CD4-positive, alpha-beta T cell (primary cell): ENCODE measurements at regions not wholly inside any gene's neighbourhood (a gene's known extent, or its start where the extent isn't known, plus 50 kb on each side); places are given as distances from the start of the nearest gene placed in this dataset.

Experiments
- ATAC-seq: fragments of 200-7000 bp; cut with Tn5 transposase; one replicate; pipeline ENCODE4 v1.10.0; 2022; ENCODE audit warnings: mild to moderate bottlenecking; ENCODE audit not compliant: poor library complexity
- CTCF ChIA-PET: fragments of 350-600 bp; sonication (Branson Sonifier 250); formaldehyde crosslinking; loops from one replicate; lab custom pipeline; 2021; ENCODE audit warnings: antibody characterized with exemption, inconsistent platforms; lab: Charles Lee
- POLR2A ChIA-PET: fragments of 350-600 bp; sonication (Branson Sonifier 250); formaldehyde crosslinking; loops from one replicate; lab custom pipeline; 2021; ENCODE audit warnings: antibody characterized with exemption, inconsistent platforms; lab: Charles Lee
- DNase-seq, 14 experiments: peaks; one replicate each; pipeline ENCODE4 v3.0.0-alpha.2; 2013 to 2020; ENCODE audit warnings: mixed read lengths in 2 of 14
- H3K27ac ChIP-seq, 2 donors: one replicate each; pipeline versions ENCODE4 v1.5.1 to v1.7.0; 2013; ENCODE audit warnings: low read length in 2 of 2, low read depth in 1 of 2, mild to moderate bottlenecking in 1 of 2
- H3K27me3 ChIP-seq, 2 experiments: 1 replicate in 1 of 2; 2 replicates in 1 of 2; pipeline versions ENCODE4 v1.6.1 to v1.7.0; 2013; ENCODE audit warnings: low read length in 2 of 2, control low read depth in 1 of 2, mild to moderate bottlenecking in 1 of 2, moderate library complexity in 1 of 2; ENCODE audit not compliant: insufficient read depth in 2 of 2, control insufficient read depth in 1 of 2
- H3K36me3 ChIP-seq: one replicate; pipeline ENCODE4 v1.6.1; 2013; ENCODE audit warnings: low read length, control low read depth; ENCODE audit not compliant: insufficient read depth
- H3K4me1 ChIP-seq: one replicate; pipeline ENCODE4 v1.6.1; 2013; ENCODE audit warnings: low read length, control low read depth; ENCODE audit not compliant: insufficient read depth
- H3K4me3 ChIP-seq: one replicate; pipeline ENCODE4 v1.5.1; 2013; ENCODE audit warnings: mild to moderate bottlenecking, low read length, moderate library complexity
- H3K9me3 ChIP-seq, 2 experiments: 1 replicate in 1 of 2; 2 replicates in 1 of 2; pipeline versions ENCODE4 v1.6.1 to v1.7.0; 2013; ENCODE audit warnings: low read length in 2 of 2, mild to moderate bottlenecking in 2 of 2, control low read depth in 1 of 2, moderate library complexity in 1 of 2; ENCODE audit not compliant: control insufficient read depth in 1 of 2, insufficient read depth in 1 of 2
- H3K27ac Mint-ChIP-seq: one replicate; pipeline ENCODE4 v1.8.0; 2020; ENCODE audit warnings: mixed read lengths
- H3K27me3 Mint-ChIP-seq: one replicate; pipeline ENCODE4 v1.8.0; 2021; ENCODE audit warnings: mixed read lengths
- H3K36me3 Mint-ChIP-seq: one replicate; pipeline ENCODE4 v1.8.0; 2021; ENCODE audit warnings: low read depth, mixed read lengths
- H3K4me1 Mint-ChIP-seq: one replicate; pipeline ENCODE4 v1.8.0; 2021; ENCODE audit warnings: low read depth, mixed read lengths
- H3K4me3 Mint-ChIP-seq: one replicate; pipeline ENCODE4 v1.8.0; 2020; ENCODE audit warnings: mild to moderate bottlenecking, mixed read lengths
- H3K9me3 Mint-ChIP-seq: one replicate; pipeline ENCODE4 v1.8.0; 2020; ENCODE audit warnings: mixed read lengths
- CTCF ChIP-seq: fragments of 200-600 bp; IDR thresholded peaks from one replicate; pipeline ENCODE4 v1.8.0; 2022; ENCODE audit warnings: antibody characterized with exemption, mild to moderate bottlenecking
- intact Hi-C, 2 experiments: fragments of 100-400 bp; cut with DNase I in 1 of 2; cut with micrococcal nuclease in 1 of 2; formaldehyde crosslinking; loops; one replicate each; pipeline versions ENCODE4 v1.15.1 to v1.9.0; 2023 to 2025; cut with DNase I, micrococcal nuclease

DNA sequence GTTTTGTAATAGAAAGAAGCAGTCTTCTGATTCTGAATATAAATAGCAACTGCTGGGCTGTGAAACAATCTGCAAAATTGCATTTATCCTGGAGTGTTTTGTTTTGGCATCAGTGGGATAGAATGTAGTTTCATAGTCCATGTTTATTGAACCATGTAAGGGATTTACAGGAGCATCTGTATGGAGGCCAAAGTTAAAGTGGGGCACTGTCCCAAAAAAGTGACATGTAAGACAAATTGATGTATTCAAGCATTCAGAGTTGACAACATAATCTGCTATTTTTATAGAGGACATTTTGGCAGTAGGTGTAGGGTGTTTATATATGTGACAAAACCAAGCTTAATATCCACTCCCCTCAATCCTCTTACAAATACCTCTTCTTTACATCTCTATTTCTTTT, 200.5 kb upstream of the ANK2 start:
- Histone ChIP-seq H3K36me3 (no peaks in the 10 kb centered on the region), H3K27ac (no peak overlapping the region), H3K4me1 (no peaks in the 10 kb centered on the region), H3K27me3 (no peaks in the 10 kb centered on the region), H3K9me3 (no peaks in the 10 kb centered on the region), H3K4me3 (no peak overlapping the region)
- Mint-ChIP-seq H3K4me3 (no peak overlapping the region), H3K9me3 (peaks cover 3% of the 10 kb centered on the region), H3K27me3 (peaks cover under 1% of the 10 kb centered on the region), H3K27ac (no peak overlapping the region), H3K4me1 (no peaks in the 10 kb centered on the region), H3K36me3 (no peaks in the 10 kb centered on the region)
- ChIA-PET POLR2A (no interaction called here), CTCF (interaction anchor here (0.6 kb wide), 1 partner anchor 62 kb away, joined by 3 read pairs; no protein-coding TSS in a partner anchor)
- TF ChIP-seq CTCF = no peak
- no peak for DNase-seq
- no peak for ATAC-seq
- intact Hi-C loops = no loop called here

- H3K9me3 ChIP-seq = no peaks in the 10 kb centered on the region
- H3K27ac Mint-ChIP-seq = no peak overlapping the region
- H3K27me3 ChIP-seq = no peaks in the 10 kb centered on the region
- no peaks in the 10 kb centered on the region for H3K4me1 ChIP-seq
- H3K27me3 Mint-ChIP-seq = peaks cover 8% of the 10 kb centered on the region
- no peaks in the 10 kb centered on the region for H3K36me3 ChIP-seq
- H3K9me3 Mint-ChIP-seq = peaks cover 3% of the 10 kb centered on the region
- no peak overlapping the region for H3K4me3 Mint-ChIP-seq
- ChIA-PET CTCF (no interaction called here), POLR2A (no interaction called here)
- no peaks in the 10 kb centered on the region for H3K36me3 Mint-ChIP-seq
- intact Hi-C loops = no loop called here
- H3K4me1 Mint-ChIP-seq = no peaks in the 10 kb centered on the region
- ATAC-seq (no peak), DNase-seq (no peak)
- no peak for TF ChIP-seq CTCF
- H3K27ac ChIP-seq = no peak overlapping the region
- H3K4me3 ChIP-seq = no peak overlapping the region
Measured at GRCh38 chr4:112852601-112853000, 196.9 kb upstream of the ANK2 start.

DNA sequence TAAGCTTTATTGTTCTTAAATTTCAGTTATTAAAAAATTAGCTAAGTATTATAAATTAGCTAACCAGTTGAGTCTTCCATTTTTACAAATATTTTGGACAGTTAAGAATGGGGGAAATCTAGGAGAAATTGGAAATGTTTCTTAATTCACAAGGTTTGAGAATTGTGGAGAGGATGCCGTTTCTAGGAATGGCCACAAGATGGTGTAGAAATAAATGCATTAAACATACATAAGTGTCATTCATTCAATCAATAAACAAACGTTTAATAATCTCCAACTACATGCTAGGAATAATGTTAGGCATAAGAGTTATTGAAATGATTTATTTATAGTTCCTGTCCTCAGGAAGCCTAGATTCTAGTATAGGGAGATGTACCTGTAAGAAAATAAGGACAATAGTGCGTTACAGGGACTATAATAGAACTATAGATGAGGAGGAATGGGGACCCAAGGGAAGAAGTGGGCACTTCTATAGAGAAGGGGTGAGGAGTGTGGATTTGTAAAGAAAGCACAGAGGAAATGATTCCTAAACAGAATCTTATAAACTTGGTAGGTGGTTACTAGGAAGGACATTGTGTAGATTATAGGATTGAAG, 195.7 kb upstream of the ANK2 start:
- Mint-ChIP-seq H3K9me3 (peaks cover 3% of the 10 kb centered on the region), H3K27ac (no peak overlapping the region), H3K27me3 (peaks cover 8% of the 10 kb centered on the region), H3K36me3 (no peaks in the 10 kb centered on the region), H3K4me3 (no peak overlapping the region), H3K4me1 (no peaks in the 10 kb centered on the region)
- Histone ChIP-seq H3K4me1 (no peaks in the 10 kb centered on the region), H3K36me3 (no peaks in the 10 kb centered on the region), H3K27me3 (no peaks in the 10 kb centered on the region), H3K9me3 (no peaks in the 10 kb centered on the region), H3K27ac (no peak overlapping the region), H3K4me3 (no peak overlapping the region)
- TF ChIP-seq CTCF = no peak
- intact Hi-C loops = no loop called here
- ChIA-PET POLR2A (no interaction called here), CTCF (no interaction called here)
- no peak for ATAC-seq
- no peak for DNase-seq
